CD14-positive monocyte (primary cell): ENCODE measurements at regions not wholly inside any gene's neighbourhood (a gene's known extent, or its start where the extent isn't known, plus 50 kb on each side); places are given as distances from the start of the nearest gene placed in this dataset.
A peak's percentile ranks its signal among the peaks of the same experiment; 100 is the strongest.

Experiments
- DNase-seq, 3 donors: peaks; one replicate each; pipeline ENCODE4 v3.0.0-alpha.2; 2011 to 2022
- H2AFZ ChIP-seq: 2 replicates; pipeline ENCODE4 v1.6.0; 2012; ENCODE audit warnings: mild to moderate bottlenecking, low read depth, low read length, inconsistent platforms; ENCODE audit not compliant: insufficient read depth, poor library complexity, severe bottlenecking
- H3K27ac ChIP-seq, 2 donors: 1 replicate in 1 of 2; 2 replicates in 1 of 2; pipeline ENCODE4 v1.5.1; 2012 to 2013; ENCODE audit warnings: low read length in 2 of 2, control low read depth in 1 of 2, inconsistent platforms in 1 of 2, low read depth in 1 of 2, mild to moderate bottlenecking in 1 of 2
- H3K27me3 ChIP-seq, 2 donors: one replicate each; pipeline versions ENCODE4 v1.6.0 to v1.6.1; 2011 to 2013; ENCODE audit warnings: low read length in 2 of 2; ENCODE audit not compliant: control insufficient read depth in 2 of 2, insufficient read depth in 2 of 2
- H3K36me3 ChIP-seq, 2 donors: replicated peaks in 1 of 2; 1 replicate in 1 of 2; 2 replicates in 1 of 2; pipeline versions ENCODE4 v1.5.1 to v1.6.1; 2012 to 2013; ENCODE audit warnings: low read length in 2 of 2, control low read depth in 1 of 2, inconsistent platforms in 1 of 2, mild to moderate bottlenecking in 1 of 2; ENCODE audit not compliant: insufficient read depth in 2 of 2, control insufficient read depth in 1 of 2
- H3K4me1 ChIP-seq, 2 donors: 1 replicate in 1 of 2; 2 replicates in 1 of 2; pipeline versions ENCODE4 v1.5.1 to v1.6.1; 2012 to 2013; ENCODE audit warnings: low read length in 2 of 2, control low read depth in 1 of 2, inconsistent platforms in 1 of 2, mild to moderate bottlenecking in 1 of 2, moderate library complexity in 1 of 2; ENCODE audit not compliant: insufficient read depth in 2 of 2, control insufficient read depth in 1 of 2
- H3K4me2 ChIP-seq: replicated peaks from 2 replicates; pipeline ENCODE3; 2012; ENCODE audit warnings: low read length, moderate library complexity, mild to moderate bottlenecking; ENCODE audit not compliant: poor library complexity, severe bottlenecking; ENCODE audit errors: extremely low read depth
- H3K4me3 ChIP-seq, 3 experiments: fragments of 200-600 bp in 1 of 3; sonication (generic) in 1 of 3; replicated peaks in 1 of 3; 1 replicate in 2 of 3; 2 replicates in 1 of 3; pipeline ENCODE4 v1.5.1; 2011 to 2013; ENCODE audit warnings: low read length in 3 of 3, mild to moderate bottlenecking in 3 of 3, control low read depth in 2 of 3, low read depth in 2 of 3, inconsistent platforms in 1 of 3, moderate library complexity in 1 of 3
- H3K79me2 ChIP-seq: 2 replicates; pipeline ENCODE4 v1.6.0; 2012; ENCODE audit warnings: mild to moderate bottlenecking, control low read depth, inconsistent platforms, low read length, moderate library complexity; ENCODE audit not compliant: insufficient read depth
- H3K9ac ChIP-seq: 2 replicates; pipeline ENCODE4 v1.6.0; 2017; ENCODE audit warnings: low read length, mild to moderate bottlenecking; ENCODE audit not compliant: insufficient read depth, poor library complexity, severe bottlenecking
- H3K9me3 ChIP-seq, 2 donors: replicated peaks in 1 of 2; 1 replicate in 1 of 2; 2 replicates in 1 of 2; pipeline versions ENCODE4 v1.5.1 to v1.6.1; 2012 to 2013; ENCODE audit warnings: low read length in 2 of 2, control low read depth in 1 of 2; ENCODE audit not compliant: control insufficient read depth in 1 of 2, insufficient read depth in 1 of 2
- H4K20me1 ChIP-seq: 2 replicates; pipeline ENCODE4 v1.6.0; 2012; ENCODE audit warnings: mild to moderate bottlenecking, low read length, control low read depth, moderate library complexity; ENCODE audit not compliant: insufficient read depth
- H3K27ac Mint-ChIP-seq, 7 donors: one replicate each; pipeline ENCODE4 v1.8.0; 2020; ENCODE audit warnings: mild to moderate bottlenecking in 7 of 7, mixed read lengths in 7 of 7, moderate library complexity in 6 of 7, inconsistent platforms in 2 of 7
- H3K27me3 Mint-ChIP-seq, 3 donors: one replicate each; pipeline ENCODE4 v1.8.0; 2021 to 2022; ENCODE audit warnings: low read depth in 3 of 3, mild to moderate bottlenecking in 3 of 3, mixed read lengths in 3 of 3, moderate library complexity in 3 of 3, inconsistent platforms in 1 of 3
- H3K36me3 Mint-ChIP-seq, 2 donors: one replicate each; pipeline ENCODE4 v1.8.0; 2020; ENCODE audit warnings: mixed read lengths in 2 of 2, inconsistent platforms in 1 of 2, mild to moderate bottlenecking in 1 of 2
- H3K4me1 Mint-ChIP-seq: one replicate; pipeline ENCODE4 v1.8.0; 2020; ENCODE audit warnings: mild to moderate bottlenecking, mixed read lengths
- H3K4me3 Mint-ChIP-seq, 2 donors: one replicate each; pipeline ENCODE4 v1.8.0; 2020; ENCODE audit warnings: mild to moderate bottlenecking in 2 of 2, mixed read lengths in 2 of 2, moderate library complexity in 1 of 2
- H3K9me3 Mint-ChIP-seq, 7 donors: one replicate each; pipeline ENCODE4 v1.8.0; 2020 to 2022; ENCODE audit warnings: mixed read lengths in 7 of 7, mild to moderate bottlenecking in 6 of 7, moderate library complexity in 6 of 7, inconsistent platforms in 2 of 7
- CTCF ChIP-seq: fragments of 200-600 bp; IDR thresholded peaks from one replicate; pipeline ENCODE4 v1.8.0; 2022; ENCODE audit warnings: antibody characterized with exemption, mild to moderate bottlenecking
- WGBS: methylation state at CpG from one replicate; pipeline ENCODE4 v1.1.5; 2013; ENCODE audit warnings: missing lambda C conversion rate; ENCODE audit not compliant: insufficient coverage; 5-methylcytosine and 5-hydroxymethylcytosine counted together
- intact Hi-C, 2 donors: fragments of 100-400 bp; cut with micrococcal nuclease; formaldehyde crosslinking; loops; one replicate each; pipeline versions ENCODE4 v1.15.0 to v1.15.1; 2023

GRCh38 chr2:241959751-241960269 is 90.3 kb downstream of the RTP5 start:
- peak overlapping the region; percentile 39 for H3K9ac ChIP-seq

GRCh38 chr2:241961454-241961853 is 91.9 kb downstream of the RTP5 start:
- Histone ChIP-seq H3K4me1 (peaks cover 48 to 59% of the 10 kb centered on the region in 2 donors), H3K36me3 (no peaks in the 10 kb centered on the region), H3K9me3 (peaks cover 13 to 19% of the 10 kb centered on the region in 2 donors), H2AFZ (no peak overlapping the region), H3K4me3 (no peak overlapping the region), H3K9ac (no peak overlapping the region), H3K27me3 (no peaks in the 10 kb centered on the region), H4K20me1 (no peaks in the 10 kb centered on the region), H3K79me2 (no peaks in the 10 kb centered on the region), H3K4me2 (no peak overlapping the region), H3K27ac (no peak overlapping the region)
- peaks cover 6 to 14% of the 10 kb centered on the region in 2 donors for H3K36me3 Mint-ChIP-seq
- peak overlapping the region in 1 of 7 donors; percentile 48 for H3K27ac Mint-ChIP-seq
- peaks cover 0 to 3% (median 0%) of the 10 kb centered on the region in 3 donors for H3K27me3 Mint-ChIP-seq
- no peak for DNase-seq
- peaks cover 65% of the 10 kb centered on the region for H3K4me1 Mint-ChIP-seq
- peaks cover 15 to 24% (median 19%) of the 10 kb centered on the region in 7 donors for H3K9me3 Mint-ChIP-seq
- no peak for TF ChIP-seq CTCF
- 96% methylated on average over 9 of the region's 9 CpGs for WGBS
- no peak overlapping the region for H3K4me3 Mint-ChIP-seq
- intact Hi-C loops = no loop called here

More at GRCh38 chr2:241959751-241960269, 90.3 kb downstream of the RTP5 start:
- H3K4me3 Mint-ChIP-seq = no peak overlapping the region
- no peaks in the 10 kb centered on the region for H3K27me3 ChIP-seq
- no peaks in the 10 kb centered on the region for H3K36me3 ChIP-seq
- H3K36me3 Mint-ChIP-seq = peaks cover 6 to 14% of the 10 kb centered on the region in 2 donors
- peak overlapping the region; percentile 45 to 90 (median 86) for H3K27ac Mint-ChIP-seq
- peaks cover 17 to 28% (median 20%) of the 10 kb centered on the region in 7 donors for H3K9me3 Mint-ChIP-seq
- H2AFZ ChIP-seq = peak overlapping the region; percentile 61
- peak overlapping the region; percentile 17 for H3K4me2 ChIP-seq
- H4K20me1 ChIP-seq = no peaks in the 10 kb centered on the region
- H3K9me3 ChIP-seq = peaks cover 13 to 21% of the 10 kb centered on the region in 2 donors
- peak overlapping the region; percentile 60 to 75 for H3K27ac ChIP-seq
- no peak for TF ChIP-seq CTCF
- H3K4me3 ChIP-seq = peak overlapping the region in 1 of 3 experiments; percentile 10
- peaks cover 52% of the 10 kb centered on the region for H3K4me1 Mint-ChIP-seq
- H3K27me3 Mint-ChIP-seq = peaks cover 0 to 4% (median 0%) of the 10 kb centered on the region in 3 donors
- DNase-seq = peak in 1 of 3 donors; percentile 12
- H3K79me2 ChIP-seq = no peaks in the 10 kb centered on the region
- 8% methylated on average over 3 of the region's 3 CpGs for WGBS
- intact Hi-C loops = no loop called here
- H3K4me1 ChIP-seq = peaks cover 35 to 45% of the 10 kb centered on the region in 2 donors
